SK-N-MC (cell line): ENCODE measurements at regions not wholly inside any gene's neighbourhood (a gene's known extent, or its start where the extent isn't known, plus 50 kb on each side); places are given as distances from the start of the nearest gene placed in this dataset.

ENCODE experiments used
- EZH2 ChIP-seq: fragments of 200-600 bp; sonication (generic); IDR thresholded peaks from one replicate; pipeline ENCODE4 v1.6.1; 2017; ENCODE audit warnings: antibody characterized with exemption
- FOXP2 ChIP-seq: optimal IDR thresholded peaks from 2 replicates; pipeline ENCODE3; 2011; ENCODE audit warnings: mild to moderate bottlenecking, moderate library complexity; ENCODE audit not compliant: insufficient read depth; ENCODE audit errors: extremely low read length, control extremely low read depth
- POLR2AphosphoS5 ChIP-seq: IDR thresholded peaks from 2 replicates; pipeline ENCODE4 v1.6.1; 2012; ENCODE audit warnings: mild to moderate bottlenecking, low read depth, low read length, borderline replicate concordance

GRCh38 chr6:139650941-139651340 lies 276.5 kb upstream of the CITED2 start:
- TF ChIP-seq EZH2 = no peak
- no peak for TF ChIP-seq POLR2AphosphoS5
- TF ChIP-seq FOXP2 = no peak
